Erythroblast (primary cell): ENCODE measurements at regions not wholly inside any gene's neighbourhood (a gene's known extent, or its start where the extent isn't known, plus 50 kb on each side); places are given as distances from the start of the nearest gene placed in this dataset.

Source experiments
- GATA1 ChIP-seq: IDR thresholded peaks from 2 replicates; pipeline ENCODE4 v1.6.1; 2011; ENCODE audit warnings: low read depth, mild to moderate bottlenecking, control low read depth, low read length, moderate library complexity
- POLR2A ChIP-seq: IDR thresholded peaks from 2 replicates; pipeline ENCODE4 v1.6.1; 2011; ENCODE audit warnings: mild to moderate bottlenecking, low read length

GRCh38 chr2:153110486-153110885, 368.1 kb downstream of the RPRM start:
- TF ChIP-seq POLR2A = no peak
- no peak for TF ChIP-seq GATA1
